ENCODE measurements at regions not wholly inside any gene's neighbourhood (a gene's known extent, or its start where the extent isn't known, plus 50 kb on each side); places are given as distances from the start of the nearest gene placed in this dataset.

DNA sequence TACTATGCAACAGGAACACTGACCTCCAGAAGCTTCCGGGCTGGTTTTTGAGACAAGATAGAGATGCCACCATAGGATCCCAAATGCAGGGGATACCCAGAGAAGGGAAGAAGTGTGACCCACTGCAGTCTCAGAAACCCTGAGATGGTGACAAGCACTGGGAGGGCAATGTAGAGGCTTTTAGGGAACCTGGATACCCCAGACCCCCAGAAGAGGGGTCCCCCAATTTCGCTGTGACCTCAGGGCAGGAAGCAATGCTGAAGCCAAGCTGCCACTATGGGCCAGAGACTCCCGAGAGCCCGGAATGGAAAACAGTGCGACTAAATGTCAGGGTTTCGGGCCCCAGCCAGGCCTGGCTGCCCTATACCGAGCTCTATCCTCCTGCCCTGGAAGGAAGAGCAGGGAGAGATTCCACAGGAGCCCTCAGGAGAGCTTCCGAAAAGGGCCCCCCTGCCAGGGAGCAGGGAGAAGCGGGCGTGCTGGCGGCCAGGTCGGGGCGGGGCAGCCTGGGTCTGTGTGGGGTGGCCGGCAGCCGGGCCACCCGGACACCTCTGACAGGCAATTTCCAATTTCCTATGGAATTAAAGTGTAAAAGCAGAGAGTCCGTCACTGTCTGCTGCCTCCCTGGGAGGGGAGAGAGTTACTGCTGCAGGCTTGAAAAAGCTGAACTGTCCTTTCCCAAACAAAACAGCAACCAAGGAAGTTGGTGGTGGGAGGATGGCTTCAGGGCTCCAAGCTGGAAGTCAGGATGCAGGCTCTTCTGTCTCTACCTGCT is 154.2 kb downstream of the FGF18 start:
- H3K4me3 ChIP-seq (ENCODE audit: low read depth, low read length), result no peak overlapping the region
- no peak for DNase-seq (ENCODE audit: low read depth)
- TF ChIP-seq, protein P1, sequence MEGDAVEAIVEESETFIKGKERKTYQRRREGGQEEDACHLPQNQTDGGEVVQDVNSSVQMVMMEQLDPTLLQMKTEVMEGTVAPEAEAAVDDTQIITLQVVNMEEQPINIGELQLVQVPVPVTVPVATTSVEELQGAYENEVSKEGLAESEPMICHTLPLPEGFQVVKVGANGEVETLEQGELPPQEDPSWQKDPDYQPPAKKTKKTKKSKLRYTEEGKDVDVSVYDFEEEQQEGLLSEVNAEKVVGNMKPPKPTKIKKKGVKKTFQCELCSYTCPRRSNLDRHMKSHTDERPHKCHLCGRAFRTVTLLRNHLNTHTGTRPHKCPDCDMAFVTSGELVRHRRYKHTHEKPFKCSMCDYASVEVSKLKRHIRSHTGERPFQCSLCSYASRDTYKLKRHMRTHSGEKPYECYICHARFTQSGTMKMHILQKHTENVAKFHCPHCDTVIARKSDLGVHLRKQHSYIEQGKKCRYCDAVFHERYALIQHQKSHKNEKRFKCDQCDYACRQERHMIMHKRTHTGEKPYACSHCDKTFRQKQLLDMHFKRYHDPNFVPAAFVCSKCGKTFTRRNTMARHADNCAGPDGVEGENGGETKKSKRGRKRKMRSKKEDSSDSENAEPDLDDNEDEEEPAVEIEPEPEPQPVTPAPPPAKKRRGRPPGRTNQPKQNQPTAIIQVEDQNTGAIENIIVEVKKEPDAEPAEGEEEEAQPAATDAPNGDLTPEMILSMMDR (conservative IDR thresholded peaks at IDR 0.05; ENCODE audit: low read depth, low read length), result no peak

DNA sequence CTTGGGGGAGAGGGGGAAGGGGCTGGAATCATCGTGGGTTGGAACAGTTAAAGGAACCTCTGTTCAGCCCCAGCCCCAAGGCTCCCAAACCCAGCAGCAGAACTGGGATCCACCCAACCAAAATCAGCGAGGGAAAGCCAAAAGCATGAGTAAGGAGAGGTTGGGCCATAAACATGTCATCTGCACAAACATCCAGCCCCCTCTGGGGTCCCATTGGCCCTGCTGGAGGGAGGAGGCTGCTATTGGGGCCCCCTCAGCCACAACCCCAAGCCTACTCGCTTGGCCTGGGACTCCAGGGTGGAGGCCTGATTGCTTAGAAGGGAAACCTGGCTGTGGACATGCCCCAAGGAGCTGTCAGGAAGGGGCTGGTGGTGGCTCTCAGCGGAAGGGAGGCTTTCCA is 154.9 kb downstream of the FGF18 start:
- DNase-seq (ENCODE audit: low read depth), result no peak
- TF ChIP-seq, protein P1 (conservative IDR thresholded peaks at IDR 0.05; ENCODE audit: low read depth, low read length), result no peak
- H3K4me3 ChIP-seq (ENCODE audit: low read depth, low read length), result no peak overlapping the region

DNA sequence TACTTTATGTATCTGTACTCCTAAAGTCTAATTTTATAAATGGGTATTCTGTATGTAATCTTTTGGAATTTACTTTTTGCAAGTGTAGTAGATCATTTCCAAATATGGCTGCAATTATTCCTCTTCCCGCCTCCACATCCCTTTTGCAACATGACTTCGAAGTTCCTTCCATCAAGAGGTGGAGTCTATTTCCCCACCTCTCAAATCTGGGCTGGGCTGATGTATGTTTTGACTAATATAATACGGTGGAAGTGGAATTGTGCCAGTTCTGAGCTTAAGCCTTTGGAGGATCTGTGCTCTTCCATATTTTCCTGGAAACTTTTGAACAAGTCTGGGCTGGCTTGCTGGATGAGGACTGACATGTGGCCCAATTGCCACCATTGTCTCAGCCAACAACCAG is 155.9 kb downstream of the FGF18 start:
- TF ChIP-seq, protein P1 (conservative IDR thresholded peaks at IDR 0.05; ENCODE audit: low read depth, low read length), result no peak
- H3K4me3 ChIP-seq (ENCODE audit: low read depth, low read length), result no peak overlapping the region
- no peak for DNase-seq (ENCODE audit: low read depth)

DNA sequence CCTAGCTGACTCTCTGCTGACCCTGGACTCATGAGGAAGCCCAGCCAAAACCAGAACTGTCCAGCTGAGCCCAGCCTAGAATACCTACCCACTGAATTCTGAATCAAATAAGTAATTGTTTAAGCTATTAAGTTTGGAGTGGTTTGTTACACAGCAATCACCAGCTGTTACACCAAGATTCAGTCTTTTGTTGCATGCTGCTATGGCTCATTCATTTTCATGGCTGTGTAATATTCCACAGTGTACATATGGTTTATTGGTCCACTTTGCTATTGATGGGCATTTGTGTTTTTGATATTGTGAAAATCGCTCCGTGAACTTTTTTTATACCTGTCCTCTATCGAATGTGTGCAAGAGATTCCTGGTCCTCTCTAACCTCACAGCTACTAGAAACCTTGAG is 156.4 kb downstream of the FGF18 start:
- DNase-seq (ENCODE audit: low read depth), result no peak
- TF ChIP-seq, protein P1 (conservative IDR thresholded peaks at IDR 0.05; ENCODE audit: low read depth, low read length), result no peak
- no peak overlapping the region for H3K4me3 ChIP-seq (ENCODE audit: low read depth, low read length)

DNA sequence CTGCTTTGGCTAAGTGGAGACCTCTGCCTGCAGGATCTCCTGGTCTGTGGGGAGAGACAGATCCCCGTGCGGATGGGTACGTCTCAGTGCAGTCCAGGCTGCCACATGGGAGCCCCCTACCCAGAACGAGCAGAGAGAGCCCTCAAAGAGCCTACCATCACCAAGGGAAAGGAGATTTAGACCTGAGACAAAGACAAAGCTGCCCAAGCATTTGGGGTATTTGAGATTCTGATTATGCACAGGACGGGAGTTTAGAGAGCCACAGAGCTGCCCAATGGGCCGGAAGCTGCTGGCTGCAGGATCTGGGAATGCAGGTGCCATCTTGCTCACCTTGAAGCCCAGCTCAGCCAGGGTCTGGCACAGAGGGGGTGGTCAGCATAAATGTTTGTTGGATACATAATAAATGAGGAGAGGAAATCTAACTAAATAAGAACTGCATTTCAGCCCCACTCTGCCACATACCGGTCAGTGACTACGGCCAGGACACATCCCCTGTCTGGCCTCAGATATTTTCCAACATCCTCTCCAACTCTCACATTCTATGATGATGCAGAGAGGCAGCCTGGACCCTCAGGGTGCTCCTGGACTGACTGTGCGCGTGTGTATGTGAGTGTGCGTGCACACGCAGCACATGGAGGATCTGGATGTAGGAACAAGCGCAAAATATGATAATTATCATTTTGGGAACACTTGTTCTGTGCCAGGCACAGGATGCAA is 157.8 kb downstream of the FGF18 start:
- no peak overlapping the region for H3K4me3 ChIP-seq (ENCODE audit: low read depth, low read length)
- TF ChIP-seq, protein P1 (conservative IDR thresholded peaks at IDR 0.05; ENCODE audit: low read depth, low read length), result no peak
- DNase-seq (ENCODE audit: low read depth), result no peak

DNA sequence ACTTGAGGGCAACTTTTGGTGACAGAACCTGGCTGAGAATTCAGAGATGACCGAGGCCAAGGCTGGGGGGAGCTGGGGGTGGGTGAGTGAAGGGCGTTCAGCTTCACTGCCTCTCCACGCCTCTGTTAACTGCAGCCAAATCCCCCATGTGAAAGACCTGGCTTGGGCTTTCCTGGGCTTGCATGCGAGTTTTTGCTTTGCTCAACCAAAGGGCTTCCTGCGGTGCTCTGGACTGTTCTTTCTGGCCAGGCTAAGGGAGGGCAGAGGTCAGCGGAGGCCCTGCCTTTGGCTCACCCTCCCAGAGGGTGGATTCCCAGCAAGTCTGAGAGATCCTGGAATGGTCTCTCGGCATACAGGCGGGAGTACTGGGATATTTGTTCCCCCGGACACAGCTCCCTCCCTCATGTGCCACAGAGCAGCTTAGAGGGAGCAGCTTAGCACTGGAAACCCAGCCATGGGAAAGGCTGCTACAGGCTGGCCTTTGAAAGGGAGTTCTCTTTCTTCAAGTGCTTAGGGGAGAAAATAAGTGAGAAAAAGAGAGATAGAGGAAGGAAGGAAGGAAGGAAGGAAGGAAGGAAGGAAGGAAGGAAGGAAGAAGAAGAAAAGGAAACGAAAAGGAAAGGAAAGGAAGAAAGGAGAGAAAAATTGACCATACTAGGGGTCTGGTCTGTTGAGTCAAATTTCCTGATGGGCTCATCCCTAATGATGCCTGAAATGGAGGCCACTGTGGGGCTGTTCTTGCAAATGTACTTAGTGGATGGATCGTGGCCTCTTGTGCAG is 158.8 kb downstream of the FGF18 start:
- H3K4me3 ChIP-seq (ENCODE audit: low read depth, low read length), result no peak overlapping the region
- TF ChIP-seq, protein P1 (conservative IDR thresholded peaks at IDR 0.05; ENCODE audit: low read depth, low read length), result no peak
- peak; percentile 23 for DNase-seq (ENCODE audit: low read depth)
